ENCODE measurements at regions not wholly inside any gene's neighbourhood (a gene's known extent, or its start where the extent isn't known, plus 50 kb on each side); places are given as distances from the start of the nearest gene placed in this dataset.

- Histone ChIP-seq H3K36me3 (no peaks in the 10 kb centered on the region), H3K9me3 (no peaks in the 10 kb centered on the region), H3K27me3 (no peaks in the 10 kb centered on the region), H3K27ac (no peak overlapping the region), H3K4me3 (no peak overlapping the region), H3K4me1 (no peaks in the 10 kb centered on the region)
- TF ChIP-seq CTCF (IDR thresholded peaks at IDR 0.05) (no peak), POLR2AphosphoS5 (IDR thresholded peaks at IDR 0.05; ENCODE audit: insufficient read depth in 1 of 2, low read depth in 1 of 2) (no peak), POLR2A (IDR thresholded peaks at IDR 0.05) (no peak)
- DNase-seq (ENCODE audit: extremely low spot score in 2 of 2): no peak
- intact Hi-C loops (cut with DNase I): no loop called here
Measured at GRCh38 chr7:142542942-142543341, 206.3 kb upstream of the PRSS1 start.

- DNase-seq (ENCODE audit: extremely low spot score in 2 of 2): no peak
- Histone ChIP-seq H3K4me3 (no peak overlapping the region), H3K4me1 (no peaks in the 10 kb centered on the region), H3K27me3 (no peaks in the 10 kb centered on the region), H3K27ac (no peak overlapping the region), H3K9me3 (no peaks in the 10 kb centered on the region), H3K36me3 (no peaks in the 10 kb centered on the region)
- TF ChIP-seq POLR2AphosphoS5 (IDR thresholded peaks at IDR 0.05; ENCODE audit: insufficient read depth in 1 of 2, low read depth in 1 of 2) (no peak), POLR2A (IDR thresholded peaks at IDR 0.05) (no peak), CTCF (IDR thresholded peaks at IDR 0.05) (no peak)
- intact Hi-C loops (cut with DNase I): no loop called here
Measured at GRCh38 chr7:142542105-142542504, 207.2 kb upstream of the PRSS1 start.

- intact Hi-C loops (cut with DNase I): no loop called here
- Histone ChIP-seq H3K4me1 (no peaks in the 10 kb centered on the region), H3K27me3 (no peaks in the 10 kb centered on the region), H3K27ac (no peak overlapping the region), H3K4me3 (no peak overlapping the region), H3K9me3 (no peaks in the 10 kb centered on the region), H3K36me3 (no peaks in the 10 kb centered on the region)
- no peak for TF ChIP-seq CTCF (IDR thresholded peaks at IDR 0.05)
- no peak for TF ChIP-seq POLR2AphosphoS5 (IDR thresholded peaks at IDR 0.05; ENCODE audit: insufficient read depth in 1 of 2, low read depth in 1 of 2)
- DNase-seq (ENCODE audit: extremely low spot score in 2 of 2): no peak
Measured at GRCh38 chr7:142540371-142540770, 208.9 kb upstream of the PRSS1 start.

- DNase-seq (ENCODE audit: extremely low spot score in 2 of 2): no peak
- Histone ChIP-seq H3K36me3 (no peaks in the 10 kb centered on the region), H3K4me3 (no peak overlapping the region), H3K9me3 (no peaks in the 10 kb centered on the region), H3K4me1 (no peaks in the 10 kb centered on the region), H3K27ac (no peak overlapping the region), H3K27me3 (no peaks in the 10 kb centered on the region)
- TF ChIP-seq CTCF (IDR thresholded peaks at IDR 0.05) (no peak), POLR2AphosphoS5 (IDR thresholded peaks at IDR 0.05; ENCODE audit: insufficient read depth in 1 of 2, low read depth in 1 of 2) (no peak), POLR2A (IDR thresholded peaks at IDR 0.05) (no peak)
- intact Hi-C loops (cut with DNase I): no loop called here
Measured at GRCh38 chr7:142539901-142540300, 209.4 kb upstream of the PRSS1 start.

GRCh38 chr7:142537760-142538159 lies 211.5 kb upstream of the PRSS1 start:
- intact Hi-C loops (cut with DNase I): no loop called here
- no peak for DNase-seq (ENCODE audit: extremely low spot score in 2 of 2)
- Histone ChIP-seq H3K4me1 (no peaks in the 10 kb centered on the region), H3K27me3 (no peaks in the 10 kb centered on the region), H3K4me3 (no peak overlapping the region), H3K9me3 (no peaks in the 10 kb centered on the region), H3K36me3 (no peaks in the 10 kb centered on the region), H3K27ac (no peak overlapping the region)
- TF ChIP-seq POLR2AphosphoS5 (IDR thresholded peaks at IDR 0.05; ENCODE audit: insufficient read depth in 1 of 2, low read depth in 1 of 2) (no peak), CTCF (IDR thresholded peaks at IDR 0.05) (no peak), POLR2A (IDR thresholded peaks at IDR 0.05) (no peak)

All from vagina (tissue), 2 donors.